ENCODE measurements at regions not wholly inside any gene's neighbourhood (a gene's known extent, or its start where the extent isn't known, plus 50 kb on each side); places are given as distances from the start of the nearest gene placed in this dataset.

DNA sequence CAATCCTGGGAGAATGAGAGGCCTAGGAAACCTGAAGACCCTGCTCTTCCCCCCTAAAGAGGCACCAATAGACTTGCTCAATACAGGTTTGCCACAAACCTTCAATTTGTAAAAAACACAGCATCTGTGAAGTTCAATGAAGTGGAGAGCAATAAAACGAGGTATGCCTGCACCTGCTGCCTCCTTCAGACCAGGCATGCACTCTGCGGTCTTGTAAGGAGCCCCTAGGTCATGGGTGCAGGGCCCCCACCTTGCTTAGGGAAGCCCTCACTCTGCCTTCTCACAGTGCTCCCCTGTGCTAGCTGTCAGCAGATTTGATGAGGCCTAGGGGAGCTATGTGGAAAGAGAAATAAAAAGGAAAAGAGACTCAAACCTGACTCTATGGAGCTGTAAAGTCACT lies 72.1 kb upstream of the GALNT10 start:
- Histone ChIP-seq H3K9me3 (no peaks in the 10 kb centered on the region), H3K36me3 (no peaks in the 10 kb centered on the region), H3K27me3 (replicated peaks; ENCODE audit: insufficient read depth) (no peaks in the 10 kb centered on the region), H3K27ac (no peak overlapping the region), H3K4me3 (no peak overlapping the region), H3K4me1 (replicated peaks) (no peaks in the 10 kb centered on the region)
- TF ChIP-seq, protein P1, sequence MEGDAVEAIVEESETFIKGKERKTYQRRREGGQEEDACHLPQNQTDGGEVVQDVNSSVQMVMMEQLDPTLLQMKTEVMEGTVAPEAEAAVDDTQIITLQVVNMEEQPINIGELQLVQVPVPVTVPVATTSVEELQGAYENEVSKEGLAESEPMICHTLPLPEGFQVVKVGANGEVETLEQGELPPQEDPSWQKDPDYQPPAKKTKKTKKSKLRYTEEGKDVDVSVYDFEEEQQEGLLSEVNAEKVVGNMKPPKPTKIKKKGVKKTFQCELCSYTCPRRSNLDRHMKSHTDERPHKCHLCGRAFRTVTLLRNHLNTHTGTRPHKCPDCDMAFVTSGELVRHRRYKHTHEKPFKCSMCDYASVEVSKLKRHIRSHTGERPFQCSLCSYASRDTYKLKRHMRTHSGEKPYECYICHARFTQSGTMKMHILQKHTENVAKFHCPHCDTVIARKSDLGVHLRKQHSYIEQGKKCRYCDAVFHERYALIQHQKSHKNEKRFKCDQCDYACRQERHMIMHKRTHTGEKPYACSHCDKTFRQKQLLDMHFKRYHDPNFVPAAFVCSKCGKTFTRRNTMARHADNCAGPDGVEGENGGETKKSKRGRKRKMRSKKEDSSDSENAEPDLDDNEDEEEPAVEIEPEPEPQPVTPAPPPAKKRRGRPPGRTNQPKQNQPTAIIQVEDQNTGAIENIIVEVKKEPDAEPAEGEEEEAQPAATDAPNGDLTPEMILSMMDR (IDR thresholded peaks at IDR 0.05) = no peak
- TF ChIP-seq POLR2AphosphoS5 (IDR thresholded peaks at IDR 0.05) (no peak), POLR2A (IDR thresholded peaks at IDR 0.05) (no peak)
- 57% methylated on average over 2 of the region's 2 CpGs for WGBS
- intact Hi-C loops (cut with DNase I) = no loop called here
- DNase-seq (ENCODE audit: low spot score) = no peak

DNA sequence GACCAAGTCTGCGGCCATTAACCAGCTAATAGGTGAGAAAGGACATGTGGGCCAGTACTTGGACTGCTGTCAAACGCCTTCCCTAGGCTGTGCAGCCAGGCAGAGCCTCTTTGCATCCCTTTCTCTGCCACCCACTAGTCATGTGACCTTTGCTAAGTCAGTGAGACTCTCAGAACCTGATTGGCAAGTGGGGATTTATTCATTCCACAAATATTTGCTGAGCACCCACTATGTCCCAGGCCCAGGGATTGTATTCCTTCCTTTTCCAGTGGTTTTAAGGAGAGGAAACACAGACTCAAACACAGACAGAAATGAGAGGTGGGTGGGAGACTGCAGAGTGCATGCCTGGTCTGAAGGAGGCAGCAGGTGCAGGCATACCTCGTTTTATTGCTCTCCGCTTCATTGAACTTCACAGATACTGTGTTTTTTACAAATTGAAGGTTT lies 71.6 kb upstream of the GALNT10 start:
- TF ChIP-seq, protein P1 (IDR thresholded peaks at IDR 0.05) = no peak
- no peak for TF ChIP-seq POLR2AphosphoS5 (IDR thresholded peaks at IDR 0.05)
- no peak for TF ChIP-seq POLR2A (IDR thresholded peaks at IDR 0.05)
- 61% methylated on average over 4 of the region's 4 CpGs for WGBS

GRCh38 chr5:154129013-154129412 lies 61.5 kb upstream of the GALNT10 start:
- Histone ChIP-seq H3K4me1 (replicated peaks) (no peaks in the 10 kb centered on the region), H3K4me3 (no peak overlapping the region), H3K27ac (no peak overlapping the region), H3K9me3 (no peaks in the 10 kb centered on the region), H3K36me3 (no peaks in the 10 kb centered on the region), H3K27me3 (replicated peaks; ENCODE audit: insufficient read depth) (no peaks in the 10 kb centered on the region)
- DNase-seq (ENCODE audit: low spot score) = no peak
- TF ChIP-seq POLR2AphosphoS5 (IDR thresholded peaks at IDR 0.05) = no peak
- no peak for TF ChIP-seq POLR2A (IDR thresholded peaks at IDR 0.05)
- TF ChIP-seq, protein P1 (IDR thresholded peaks at IDR 0.05) = no peak
- intact Hi-C loops (cut with DNase I) = no loop called here
- 97% methylated on average over 3 of the region's 3 CpGs for WGBS

More for the DNA sequence above, 71.6 kb upstream of the GALNT10 start:
- intact Hi-C loops (cut with DNase I) = no loop called here
- Histone ChIP-seq H3K4me3 (no peak overlapping the region), H3K36me3 (no peaks in the 10 kb centered on the region), H3K4me1 (replicated peaks) (no peaks in the 10 kb centered on the region), H3K27ac (no peak overlapping the region), H3K9me3 (no peaks in the 10 kb centered on the region), H3K27me3 (replicated peaks; ENCODE audit: insufficient read depth) (no peaks in the 10 kb centered on the region)
- no peak for DNase-seq (ENCODE audit: low spot score)

DNA sequence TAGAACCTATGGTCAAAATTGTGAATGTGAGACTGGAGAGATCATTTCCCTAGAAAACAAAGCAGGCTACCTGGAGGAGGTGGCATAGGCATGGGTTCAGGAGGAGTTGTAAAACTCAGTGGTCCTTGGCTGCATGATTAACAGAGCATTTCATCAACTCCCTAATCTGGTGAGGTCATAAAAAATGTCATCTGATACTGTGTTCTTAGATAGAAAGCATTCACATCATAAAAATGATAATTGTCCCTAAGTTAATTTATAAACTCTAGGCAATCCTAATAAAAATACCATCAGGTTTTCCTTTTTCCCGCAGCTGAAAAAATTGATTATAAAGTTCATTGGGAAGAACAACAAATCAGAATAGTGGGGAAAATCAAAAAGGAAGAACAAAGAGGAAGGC lies 60.6 kb upstream of the GALNT10 start:
- Histone ChIP-seq H3K9me3 (no peaks in the 10 kb centered on the region), H3K27me3 (replicated peaks; ENCODE audit: insufficient read depth) (no peaks in the 10 kb centered on the region), H3K4me3 (no peak overlapping the region), H3K27ac (no peak overlapping the region), H3K4me1 (replicated peaks) (no peaks in the 10 kb centered on the region), H3K36me3 (no peaks in the 10 kb centered on the region)
- intact Hi-C loops (cut with DNase I) = no loop called here
- TF ChIP-seq, protein P1 (IDR thresholded peaks at IDR 0.05) = no peak
- no peak for TF ChIP-seq POLR2A (IDR thresholded peaks at IDR 0.05)
- no peak for TF ChIP-seq POLR2AphosphoS5 (IDR thresholded peaks at IDR 0.05)
- 26% methylated on average over 1 of the region's 1 CpG for whole genome bisulfite sequencing
- DNase-seq (ENCODE audit: low spot score) = no peak

- WGBS = 79% methylated on average over 5 of the region's 5 CpGs
- no peaks in the 10 kb centered on the region for H3K36me3 ChIP-seq
- no peak overlapping the region for H3K27ac ChIP-seq
- intact Hi-C loops (cut with DNase I) = no loop called here
- DNase-seq (ENCODE audit: low spot score) = no peak
- H3K4me3 ChIP-seq = no peak overlapping the region
- TF ChIP-seq, protein P1 (IDR thresholded peaks at IDR 0.05) = no peak
- no peak for TF ChIP-seq POLR2AphosphoS5 (IDR thresholded peaks at IDR 0.05)
- no peak for TF ChIP-seq POLR2A (IDR thresholded peaks at IDR 0.05)
- H3K27me3 ChIP-seq (replicated peaks; ENCODE audit: insufficient read depth) = no peaks in the 10 kb centered on the region
- no peaks in the 10 kb centered on the region for H3K4me1 ChIP-seq (replicated peaks)
- no peaks in the 10 kb centered on the region for H3K9me3 ChIP-seq
Measured at GRCh38 chr5:154131817-154132216, 58.7 kb upstream of the GALNT10 start.

Measured in prostate gland (tissue), 2 donors.